ENCODE measurements at regions not wholly inside any gene's neighbourhood (a gene's known extent, or its start where the extent isn't known, plus 50 kb on each side); places are given as distances from the start of the nearest gene placed in this dataset.

- TF ChIP-seq ZNF830 (tag by site-specific recombination; IDR thresholded peaks at IDR 0.05; ENCODE audit: low read depth) (no peak), ZSCAN4 (tag by site-specific recombination; IDR thresholded peaks at IDR 0.05) (no peak), ZNF76 (tag by site-specific recombination; IDR thresholded peaks at IDR 0.05; ENCODE audit: borderline replicate concordance, low read depth) (no peak), ZNF585B (tag by site-specific recombination; IDR thresholded peaks at IDR 0.05) (no peak), TSHZ1 (tag by site-specific recombination; IDR thresholded peaks at IDR 0.05; ENCODE audit: borderline replicate concordance) (no peak), SP3 (tag by site-specific recombination; IDR thresholded peaks at IDR 0.05) (no peak), ZNF514 (tag by site-specific recombination; IDR thresholded peaks at IDR 0.05) (no peak), ZNF560 (tag by site-specific recombination; IDR thresholded peaks at IDR 0.05; ENCODE audit: borderline replicate concordance) (no peak), GLI2 (tag by site-specific recombination; IDR thresholded peaks at IDR 0.05; ENCODE audit: borderline replicate concordance, low read depth) (no peak), YY2 (tag by site-specific recombination; IDR thresholded peaks at IDR 0.05) (no peak), ZNF146 (tag by site-specific recombination; IDR thresholded peaks at IDR 0.05) (no peak), ZNF266 (tag by site-specific recombination; IDR thresholded peaks at IDR 0.05; ENCODE audit: low read depth) (no peak)
- TF ChIP-seq, protein P1, sequence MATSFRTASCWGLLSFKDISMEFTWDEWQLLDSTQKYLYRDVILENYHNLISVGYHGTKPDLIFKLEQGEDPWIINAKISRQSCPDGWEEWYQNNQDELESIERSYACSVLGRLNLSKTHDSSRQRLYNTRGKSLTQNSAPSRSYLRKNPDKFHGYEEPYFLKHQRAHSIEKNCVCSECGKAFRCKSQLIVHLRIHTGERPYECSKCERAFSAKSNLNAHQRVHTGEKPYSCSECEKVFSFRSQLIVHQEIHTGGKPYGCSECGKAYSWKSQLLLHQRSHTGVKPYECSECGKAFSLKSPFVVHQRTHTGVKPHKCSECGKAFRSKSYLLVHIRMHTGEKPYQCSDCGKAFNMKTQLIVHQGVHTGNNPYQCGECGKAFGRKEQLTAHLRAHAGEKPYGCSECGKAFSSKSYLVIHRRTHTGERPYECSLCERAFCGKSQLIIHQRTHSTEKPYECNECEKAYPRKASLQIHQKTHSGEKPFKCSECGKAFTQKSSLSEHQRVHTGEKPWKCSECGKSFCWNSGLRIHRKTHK (tag by site-specific recombination; IDR thresholded peaks at IDR 0.05), result no peak
- TF ChIP-seq, protein P2, sequence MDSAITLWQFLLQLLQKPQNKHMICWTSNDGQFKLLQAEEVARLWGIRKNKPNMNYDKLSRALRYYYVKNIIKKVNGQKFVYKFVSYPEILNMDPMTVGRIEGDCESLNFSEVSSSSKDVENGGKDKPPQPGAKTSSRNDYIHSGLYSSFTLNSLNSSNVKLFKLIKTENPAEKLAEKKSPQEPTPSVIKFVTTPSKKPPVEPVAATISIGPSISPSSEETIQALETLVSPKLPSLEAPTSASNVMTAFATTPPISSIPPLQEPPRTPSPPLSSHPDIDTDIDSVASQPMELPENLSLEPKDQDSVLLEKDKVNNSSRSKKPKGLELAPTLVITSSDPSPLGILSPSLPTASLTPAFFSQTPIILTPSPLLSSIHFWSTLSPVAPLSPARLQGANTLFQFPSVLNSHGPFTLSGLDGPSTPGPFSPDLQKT (IDR thresholded peaks at IDR 0.05; ENCODE audit: borderline replicate concordance, low read depth, low read length), result no peak
- TF ChIP-seq, protein P3, sequence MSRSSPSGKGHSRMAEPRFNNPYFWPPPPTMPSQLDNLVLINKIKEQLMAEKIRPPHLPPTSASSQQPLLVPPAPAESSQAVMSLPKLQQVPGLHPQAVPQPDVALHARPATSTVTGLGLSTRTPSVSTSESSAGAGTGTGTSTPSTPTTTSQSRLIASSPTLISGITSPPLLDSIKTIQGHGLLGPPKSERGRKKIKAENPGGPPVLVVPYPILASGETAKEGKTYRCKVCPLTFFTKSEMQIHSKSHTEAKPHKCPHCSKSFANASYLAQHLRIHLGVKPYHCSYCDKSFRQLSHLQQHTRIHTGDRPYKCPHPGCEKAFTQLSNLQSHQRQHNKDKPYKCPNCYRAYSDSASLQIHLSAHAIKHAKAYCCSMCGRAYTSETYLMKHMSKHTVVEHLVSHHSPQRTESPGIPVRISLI (tag by site-specific recombination; IDR thresholded peaks at IDR 0.05), result no peak
- H3K27ac ChIP-seq (ENCODE audit: extremely low read depth, low read depth, low read length), result no peak overlapping the region
- no peaks in the 10 kb centered on the region for H3K9me3 ChIP-seq (ENCODE audit: control insufficient read depth, insufficient read depth, low read depth, low read length)
- H3K4me1 ChIP-seq (ENCODE audit: control insufficient read depth, insufficient read depth, low read length), result no peaks in the 10 kb centered on the region
- no peaks in the 10 kb centered on the region for H3K36me3 ChIP-seq (ENCODE audit: control insufficient read depth in 2 of 2, insufficient read depth in 1 of 2, low read length in 2 of 2)
- CTCF ChIA-PET, result no interaction called here
- POLR2A ChIA-PET, result no interaction called here
- H3K4me3 ChIP-seq (ENCODE audit: low read depth, low read length), result no peak overlapping the region
These were observed 117.7 kb upstream of the SETBP1 start for GRCh38 chr18:44562986-44563385.

GRCh38 chr18:44564922-44565321 lies 115.8 kb upstream of the SETBP1 start:
- no peak overlapping the region for H3K27ac ChIP-seq (ENCODE audit: extremely low read depth, low read depth, low read length)

More at GRCh38 chr18:44564922-44565321, 115.8 kb upstream of the SETBP1 start:
- Histone ChIP-seq H3K36me3 (ENCODE audit: control insufficient read depth in 2 of 2, insufficient read depth in 1 of 2, low read length in 2 of 2) (no peaks in the 10 kb centered on the region), H3K4me1 (ENCODE audit: control insufficient read depth, insufficient read depth, low read length) (no peaks in the 10 kb centered on the region), H3K4me3 (ENCODE audit: low read depth, low read length) (no peak overlapping the region), H3K9me3 (ENCODE audit: control insufficient read depth, insufficient read depth, low read depth, low read length) (no peaks in the 10 kb centered on the region)
- CTCF ChIA-PET, result interaction anchor here (0.6 kb wide), 1 partner anchor 76 kb away, joined by 3 read pairs; no protein-coding TSS in a partner anchor
- POLR2A ChIA-PET, result no interaction called here
- TF ChIP-seq ZNF600 (tag by site-specific recombination; IDR thresholded peaks at IDR 0.05) (no peak), ZBTB26 (tag by site-specific recombination; optimal IDR thresholded peaks at IDR 0.05) (no peak), SP3 (tag by site-specific recombination; IDR thresholded peaks at IDR 0.05) (no peak), ZNF514 (tag by site-specific recombination; IDR thresholded peaks at IDR 0.05) (no peak), ZSCAN23 (tag by site-specific recombination; IDR thresholded peaks at IDR 0.05) (no peak)
- TF ChIP-seq, protein P4, sequence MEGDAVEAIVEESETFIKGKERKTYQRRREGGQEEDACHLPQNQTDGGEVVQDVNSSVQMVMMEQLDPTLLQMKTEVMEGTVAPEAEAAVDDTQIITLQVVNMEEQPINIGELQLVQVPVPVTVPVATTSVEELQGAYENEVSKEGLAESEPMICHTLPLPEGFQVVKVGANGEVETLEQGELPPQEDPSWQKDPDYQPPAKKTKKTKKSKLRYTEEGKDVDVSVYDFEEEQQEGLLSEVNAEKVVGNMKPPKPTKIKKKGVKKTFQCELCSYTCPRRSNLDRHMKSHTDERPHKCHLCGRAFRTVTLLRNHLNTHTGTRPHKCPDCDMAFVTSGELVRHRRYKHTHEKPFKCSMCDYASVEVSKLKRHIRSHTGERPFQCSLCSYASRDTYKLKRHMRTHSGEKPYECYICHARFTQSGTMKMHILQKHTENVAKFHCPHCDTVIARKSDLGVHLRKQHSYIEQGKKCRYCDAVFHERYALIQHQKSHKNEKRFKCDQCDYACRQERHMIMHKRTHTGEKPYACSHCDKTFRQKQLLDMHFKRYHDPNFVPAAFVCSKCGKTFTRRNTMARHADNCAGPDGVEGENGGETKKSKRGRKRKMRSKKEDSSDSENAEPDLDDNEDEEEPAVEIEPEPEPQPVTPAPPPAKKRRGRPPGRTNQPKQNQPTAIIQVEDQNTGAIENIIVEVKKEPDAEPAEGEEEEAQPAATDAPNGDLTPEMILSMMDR (tag by site-specific recombination; IDR thresholded peaks at IDR 0.05), result no peak

All from HEK293 (cell line).